CD4-positive, alpha-beta T cell treated with Interleukin-4 for 4 hours (primary cell): ENCODE measurements at regions not wholly inside any gene's neighbourhood (a gene's known extent, or its start where the extent isn't known, plus 50 kb on each side); places are given as distances from the start of the nearest gene placed in this dataset.
A peak's percentile ranks its signal among the peaks of the same experiment; 100 is the strongest.

ENCODE experiments used
- DNase-seq: peaks from one replicate; pipeline ENCODE4 v3.0.0-alpha.2; 2020

DNA sequence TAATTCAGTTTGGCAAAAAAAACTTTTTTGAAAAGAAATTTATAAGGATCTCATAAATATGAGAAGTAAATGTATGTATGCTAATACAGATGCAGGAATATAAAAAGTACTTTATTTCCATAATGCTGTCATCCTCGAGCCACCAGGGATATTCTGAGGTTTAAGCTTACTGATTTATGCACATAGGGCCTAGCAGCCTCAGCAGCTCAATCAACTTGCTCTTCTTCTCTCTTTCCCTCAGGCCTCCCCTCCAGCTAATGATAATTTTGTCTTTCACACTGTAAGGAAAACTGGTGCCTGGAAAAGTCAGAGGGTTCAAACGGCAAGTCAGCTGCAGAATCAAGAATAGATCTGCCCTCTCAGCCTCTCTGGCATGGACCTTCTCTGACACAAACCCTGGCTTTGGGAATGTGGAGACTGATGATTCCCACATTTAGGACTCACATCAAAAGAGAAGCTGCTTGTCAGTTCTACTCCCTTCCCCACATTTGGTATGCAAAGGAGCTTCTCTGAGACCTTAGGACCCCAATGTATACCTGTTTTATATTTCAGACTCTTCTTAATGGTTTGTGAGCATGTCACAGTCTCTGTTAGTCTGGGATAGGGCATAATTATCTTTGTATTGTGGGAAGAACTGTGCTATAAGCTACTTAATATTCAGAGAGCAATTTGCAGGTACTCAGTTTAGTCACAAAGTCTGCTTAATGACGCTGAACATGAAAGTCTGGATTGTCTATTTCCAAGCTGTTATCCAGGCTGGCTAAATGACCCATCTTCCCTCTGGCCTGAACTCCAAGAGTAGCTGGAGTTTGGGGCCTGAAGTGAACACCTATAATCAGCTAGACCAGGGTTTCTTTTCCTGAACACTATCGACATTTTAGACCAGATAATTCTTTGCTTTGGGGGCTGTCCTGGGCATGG is 52.1 kb upstream of the DIPK1A start:
- no peak for DNase-seq

GRCh38 chr1:93014168-93014567 is 52.9 kb upstream of the DIPK1A start:
- no peak for DNase-seq

DNA sequence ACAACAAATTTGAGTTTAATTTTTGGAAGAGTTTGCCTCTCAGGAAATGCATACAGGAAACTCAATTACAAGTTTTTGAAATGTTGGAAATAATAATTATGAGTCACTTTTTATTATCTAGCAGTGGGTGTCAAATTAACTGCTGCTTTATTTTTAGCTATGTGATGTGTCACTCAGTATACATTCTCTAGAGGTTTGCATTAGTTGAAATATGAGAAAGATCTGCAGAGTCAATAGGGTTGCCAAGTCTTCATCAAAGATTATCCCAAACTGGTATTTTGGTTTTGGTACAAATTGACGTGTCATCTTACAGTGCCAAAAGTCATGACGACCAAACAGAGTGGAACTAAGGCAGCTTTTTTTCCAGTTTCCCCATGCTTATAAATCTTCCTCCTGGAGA is 54.3 kb upstream of the DIPK1A start:
- DNase-seq: no peak

DNA sequence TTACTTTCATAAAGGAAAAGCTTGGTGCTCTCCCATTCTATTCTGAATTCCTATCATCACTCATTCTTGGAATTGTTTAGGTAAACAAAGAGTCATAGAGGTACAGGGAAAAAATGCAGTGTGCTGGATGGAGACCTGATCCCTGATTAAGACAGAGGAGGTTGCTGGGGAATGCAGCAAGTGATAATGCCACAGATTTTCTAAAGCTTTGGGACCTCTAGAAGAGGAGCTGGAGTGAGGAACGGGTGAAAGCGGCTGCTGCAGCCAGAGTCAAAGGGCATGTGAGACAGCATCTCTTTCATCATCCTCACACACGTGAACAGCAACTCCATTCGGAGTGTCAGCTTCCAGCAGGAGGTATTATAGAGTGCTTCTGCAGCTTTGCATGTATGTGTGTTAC is 54.9 kb upstream of the DIPK1A start:
- DNase-seq: no peak

- peak; percentile 68 for DNase-seq
Measured at GRCh38 chr1:93021539-93022134, 57.4 kb upstream of the MTF2 start.

- no peak for DNase-seq
Measured at GRCh38 chr1:93022580-93022979, 56.5 kb upstream of the MTF2 start.

- DNase-seq: no peak
Measured at GRCh38 chr1:93023281-93023680, 55.8 kb upstream of the MTF2 start.

DNA sequence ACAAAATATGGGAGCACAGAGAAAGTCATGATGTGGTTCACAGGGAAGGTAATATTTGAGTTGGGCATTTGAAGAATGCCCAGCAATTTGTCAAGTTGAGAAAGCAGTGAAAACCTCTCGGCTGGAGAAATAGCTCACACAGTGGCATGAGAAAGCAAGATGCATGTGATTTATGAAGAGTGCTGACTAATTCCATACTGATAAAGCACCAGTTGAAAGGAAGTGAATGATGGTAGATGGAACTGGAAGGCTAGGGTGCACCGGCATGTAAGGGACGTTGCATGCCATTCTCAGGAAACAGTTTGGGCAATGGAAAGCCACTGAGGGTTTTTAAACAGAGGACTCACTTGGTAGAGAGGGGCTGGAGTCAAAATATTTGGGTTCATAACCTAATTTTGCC is 53.5 kb upstream of the MTF2 start:
- no peak for DNase-seq

DNA sequence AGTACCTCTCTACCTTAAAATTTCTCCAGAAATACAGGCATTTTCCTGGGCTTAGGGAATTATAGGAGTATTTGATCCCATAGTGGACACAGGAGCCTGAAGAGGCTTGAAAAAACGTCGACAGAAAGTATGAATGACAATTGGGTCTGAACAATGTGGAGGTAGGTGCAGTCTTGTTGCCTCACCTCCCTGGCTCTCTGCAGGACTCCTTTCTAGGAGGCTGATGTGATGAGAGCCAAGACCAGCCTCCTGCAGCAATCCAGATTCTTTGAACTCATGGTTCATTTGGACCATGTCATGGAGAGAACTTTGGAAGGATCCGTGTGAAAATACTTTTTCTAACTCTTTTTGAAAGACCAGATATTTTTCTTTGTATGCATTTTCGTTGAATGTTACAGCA is 50.5 kb upstream of the MTF2 start:
- no peak for DNase-seq
